Astrocyte (in vitro differentiated cells and primary cell): ENCODE measurements at regions not wholly inside any gene's neighbourhood (a gene's known extent, or its start where the extent isn't known, plus 50 kb on each side); places are given as distances from the start of the nearest gene placed in this dataset.

ENCODE experiments used
- EZH2 ChIP-seq: IDR thresholded peaks from 2 replicates; pipeline ENCODE4 v1.6.1; 2012; ENCODE audit warnings: mild to moderate bottlenecking, low read length, inconsistent platforms; ENCODE audit not compliant: insufficient read depth
- TF ChIP-seq, protein P1 (sequence below): IDR thresholded peaks from 2 replicates; pipeline ENCODE4 v1.5.1; 2011; ENCODE audit warnings: low read depth, mild to moderate bottlenecking, inconsistent platforms, low read length, moderate library complexity; ENCODE audit not compliant: insufficient read depth

DNA sequence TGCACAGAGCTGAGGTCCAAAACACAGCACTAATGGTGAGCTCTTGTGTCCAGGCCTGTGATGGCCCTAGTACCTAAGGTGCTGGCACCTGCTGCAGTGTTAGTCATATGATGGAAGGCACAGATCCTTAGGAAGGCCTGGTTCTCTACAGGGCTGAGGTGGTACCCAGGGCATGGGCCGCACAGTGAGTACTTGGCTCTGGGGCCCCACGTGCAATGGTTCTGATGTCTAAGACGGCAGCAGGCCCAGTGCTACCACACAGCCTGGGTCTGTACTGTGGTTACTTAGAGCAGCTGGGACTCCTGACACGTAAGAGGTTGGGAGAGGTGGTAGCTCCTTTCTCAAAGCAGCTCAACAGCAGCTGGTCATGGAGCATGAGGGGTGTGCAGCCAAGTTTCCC is 70.6 kb upstream of the MAGI2 start:
- TF ChIP-seq, protein P1, sequence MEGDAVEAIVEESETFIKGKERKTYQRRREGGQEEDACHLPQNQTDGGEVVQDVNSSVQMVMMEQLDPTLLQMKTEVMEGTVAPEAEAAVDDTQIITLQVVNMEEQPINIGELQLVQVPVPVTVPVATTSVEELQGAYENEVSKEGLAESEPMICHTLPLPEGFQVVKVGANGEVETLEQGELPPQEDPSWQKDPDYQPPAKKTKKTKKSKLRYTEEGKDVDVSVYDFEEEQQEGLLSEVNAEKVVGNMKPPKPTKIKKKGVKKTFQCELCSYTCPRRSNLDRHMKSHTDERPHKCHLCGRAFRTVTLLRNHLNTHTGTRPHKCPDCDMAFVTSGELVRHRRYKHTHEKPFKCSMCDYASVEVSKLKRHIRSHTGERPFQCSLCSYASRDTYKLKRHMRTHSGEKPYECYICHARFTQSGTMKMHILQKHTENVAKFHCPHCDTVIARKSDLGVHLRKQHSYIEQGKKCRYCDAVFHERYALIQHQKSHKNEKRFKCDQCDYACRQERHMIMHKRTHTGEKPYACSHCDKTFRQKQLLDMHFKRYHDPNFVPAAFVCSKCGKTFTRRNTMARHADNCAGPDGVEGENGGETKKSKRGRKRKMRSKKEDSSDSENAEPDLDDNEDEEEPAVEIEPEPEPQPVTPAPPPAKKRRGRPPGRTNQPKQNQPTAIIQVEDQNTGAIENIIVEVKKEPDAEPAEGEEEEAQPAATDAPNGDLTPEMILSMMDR, result no peak
- TF ChIP-seq EZH2, result no peak
